GM21528 (cell line): ENCODE measurements at regions not wholly inside any gene's neighbourhood (a gene's known extent, or its start where the extent isn't known, plus 50 kb on each side); places are given as distances from the start of the nearest gene placed in this dataset.
"Not testable (repeated sequence)": the region's sequence is repeated elsewhere in the genome, so short reads cannot be mapped to it uniquely, and the experiment has no call there.

Experiments used
- ATAC-seq: cut with Tn5 transposase; IDR thresholded peaks from one replicate; pipeline ENCODE4 v1.9.1; 2021; ENCODE audit warnings: mild to moderate bottlenecking, moderate library complexity; ENCODE audit not compliant: unreplicated experiment, low FRiP score

DNA sequence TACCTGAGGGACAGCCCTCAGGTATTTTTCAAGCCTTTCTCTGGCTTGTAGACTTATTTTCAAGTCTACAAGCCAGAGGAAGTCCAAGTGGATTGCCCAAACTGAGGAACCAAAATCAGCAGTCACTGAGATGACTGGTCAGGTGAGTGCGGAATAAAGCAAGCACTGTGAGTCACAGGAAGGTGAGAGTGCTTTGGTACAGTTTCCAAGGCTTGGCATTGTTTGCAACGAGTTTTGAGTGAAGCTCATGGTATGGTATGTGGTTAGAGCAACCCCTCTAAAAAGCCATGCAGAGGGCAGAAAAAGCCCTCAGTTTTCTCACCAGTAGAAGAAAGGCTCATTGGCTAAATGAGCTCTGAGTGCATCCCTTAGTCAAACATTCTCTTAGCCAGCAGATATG lies 112.8 kb upstream of the EOLA2 start:
- ATAC-seq, result no peak

DNA sequence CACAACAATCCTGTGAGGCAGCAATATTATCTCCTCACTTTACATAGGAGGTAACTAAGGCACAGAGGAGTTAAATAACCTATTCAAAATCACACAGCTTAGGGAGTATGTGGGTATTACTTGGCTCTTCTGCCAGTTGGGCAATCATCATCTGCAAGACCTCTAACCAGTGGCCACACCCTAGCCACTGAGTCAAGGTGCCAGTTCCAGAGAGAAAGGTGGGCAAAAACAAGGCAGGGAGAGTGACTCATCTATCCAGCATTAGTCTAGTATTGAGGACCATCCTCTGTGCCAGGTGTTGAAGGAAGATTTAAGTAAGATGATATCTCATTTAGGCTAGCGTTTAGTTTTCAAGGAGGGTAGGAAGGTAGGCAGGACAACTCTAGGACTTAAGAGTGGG lies 113.9 kb upstream of the EOLA2 start:
- no peak for ATAC-seq

DNA sequence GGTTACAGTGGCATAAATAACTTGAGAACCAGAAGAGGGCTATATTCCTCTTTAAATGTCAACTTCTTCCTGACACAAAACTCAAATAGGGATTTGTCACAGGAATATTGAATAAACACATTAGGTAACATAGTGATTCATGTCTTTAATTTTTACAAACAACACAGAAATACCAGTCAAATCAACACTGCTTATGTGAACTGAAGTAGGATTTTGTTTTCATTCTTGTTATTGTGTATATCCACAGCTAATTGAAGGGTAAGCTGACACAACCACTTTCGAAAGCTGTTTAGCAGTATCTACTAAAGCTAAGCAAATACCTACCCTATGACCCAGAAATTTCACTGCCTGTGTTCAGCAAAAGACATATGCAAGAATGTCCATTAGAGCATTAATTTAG lies 120.4 kb upstream of the EOLA2 start:
- no peak for ATAC-seq

DNA sequence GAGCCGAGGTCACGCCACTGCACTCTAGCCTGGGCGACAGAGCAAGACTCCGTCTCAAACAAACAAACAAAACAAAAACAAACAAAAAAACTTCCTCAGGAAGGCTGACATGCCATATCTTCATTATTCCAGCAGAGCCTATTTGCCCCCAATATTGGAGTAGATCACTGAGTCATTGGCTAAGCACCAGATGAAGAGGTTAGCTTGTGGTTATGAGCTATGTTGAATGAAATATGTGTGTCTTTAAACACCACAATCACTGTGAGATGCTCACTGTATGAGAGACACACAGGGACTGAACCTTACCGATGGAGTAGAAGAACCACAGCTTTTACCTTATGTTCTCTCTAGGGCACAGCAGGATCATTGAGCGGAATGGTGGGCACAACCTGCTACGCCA lies 122.1 kb upstream of the EOLA2 start:
- ATAC-seq, result no peak

DNA sequence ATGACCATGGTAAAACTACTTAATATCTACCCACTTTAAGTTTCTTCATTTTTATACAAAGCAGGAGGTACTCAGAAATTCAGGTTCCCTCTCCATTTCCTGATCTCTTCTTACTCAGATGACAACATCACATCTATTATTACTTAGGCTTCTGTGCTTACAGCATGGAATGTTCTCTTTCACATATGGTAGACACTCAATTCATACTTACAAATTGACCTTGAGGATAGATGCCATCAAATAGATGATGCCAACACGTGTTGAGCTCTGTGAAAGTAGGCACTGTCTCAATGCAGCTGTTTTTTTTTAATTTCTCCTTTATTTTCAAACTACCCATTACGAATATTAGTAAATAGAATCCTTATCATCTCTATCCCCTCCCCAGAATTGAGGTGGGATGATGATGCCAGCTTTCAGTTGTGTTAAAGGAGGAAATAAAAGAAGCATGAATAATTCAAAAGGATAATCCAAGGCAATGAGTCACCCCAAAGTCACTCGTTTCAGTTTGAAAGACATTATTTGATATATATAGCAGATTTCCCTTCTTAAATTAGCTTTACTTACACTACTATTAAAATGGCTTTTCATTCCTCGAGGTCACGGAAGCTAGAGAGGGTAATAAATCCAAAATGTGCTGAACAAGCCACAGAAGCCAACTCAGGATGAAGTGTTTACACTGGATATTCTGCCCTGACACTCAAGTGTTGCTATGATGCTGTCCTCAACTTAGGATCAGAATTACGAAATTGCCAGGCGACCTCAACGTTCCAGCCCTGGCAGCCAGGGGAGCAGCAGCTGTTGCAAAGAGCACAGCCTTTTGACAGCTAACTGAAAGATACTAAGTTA lies 124.2 kb upstream of the EOLA2 start:
- ATAC-seq, result no peak

DNA sequence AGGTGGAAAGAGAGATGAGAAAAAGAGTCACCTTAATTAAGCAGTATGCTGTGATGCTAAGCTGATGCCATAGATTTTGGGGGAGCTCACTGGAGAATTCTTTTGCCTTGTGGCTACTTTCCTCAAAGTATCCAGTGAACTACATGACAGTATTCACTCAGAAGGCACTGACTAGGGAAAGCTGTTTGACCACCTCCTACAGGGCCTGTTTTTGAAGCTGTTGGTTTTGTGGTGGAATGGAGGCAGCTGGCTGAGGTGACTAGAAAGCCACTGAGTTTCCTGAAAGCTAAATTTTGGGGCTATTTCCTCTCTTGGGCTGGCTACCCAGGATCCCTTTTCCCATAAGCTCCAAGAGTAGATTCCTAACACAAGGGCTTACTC lies 124.8 kb upstream of the EOLA2 start:
- no peak for ATAC-seq

DNA sequence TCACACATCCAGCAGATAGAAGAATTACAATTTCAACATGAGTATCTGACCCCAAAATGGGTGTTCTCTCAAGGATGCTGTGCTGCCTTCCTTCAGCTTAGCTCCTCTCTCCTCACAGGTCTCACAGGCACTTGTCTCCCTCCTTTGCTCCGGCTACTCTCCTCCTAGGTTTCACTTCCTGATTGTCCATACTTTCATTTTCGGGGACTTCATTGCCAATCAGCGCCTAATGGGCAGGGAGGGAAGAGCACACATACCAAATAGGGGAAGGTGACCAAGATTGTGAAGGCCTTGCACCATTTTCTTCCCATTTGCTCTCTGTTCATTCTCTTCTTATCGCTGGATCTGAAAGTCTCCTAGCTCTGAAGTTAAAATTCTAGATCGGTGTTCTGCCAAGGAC lies 125.4 kb upstream of the EOLA2 start:
- no peak for ATAC-seq

DNA sequence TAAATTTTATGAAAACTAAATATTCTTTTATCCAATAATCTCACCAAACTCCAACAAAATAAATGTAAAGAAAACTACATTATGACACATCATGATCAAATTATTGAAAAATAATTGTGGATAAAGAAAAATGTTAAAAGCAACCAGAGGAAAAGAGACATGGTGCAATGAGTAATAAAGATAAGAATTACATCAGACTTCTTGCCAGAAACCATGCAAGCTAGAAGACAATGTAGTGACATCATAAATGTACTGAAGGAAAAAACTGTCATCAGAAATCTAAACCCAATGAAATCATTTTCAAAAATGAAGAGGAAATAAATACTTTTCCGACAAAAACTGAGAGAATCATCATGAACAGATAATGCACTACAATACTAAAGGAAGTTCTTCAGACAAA lies 135.9 kb upstream of the EOLA2 start:
- ATAC-seq, result no peak

DNA sequence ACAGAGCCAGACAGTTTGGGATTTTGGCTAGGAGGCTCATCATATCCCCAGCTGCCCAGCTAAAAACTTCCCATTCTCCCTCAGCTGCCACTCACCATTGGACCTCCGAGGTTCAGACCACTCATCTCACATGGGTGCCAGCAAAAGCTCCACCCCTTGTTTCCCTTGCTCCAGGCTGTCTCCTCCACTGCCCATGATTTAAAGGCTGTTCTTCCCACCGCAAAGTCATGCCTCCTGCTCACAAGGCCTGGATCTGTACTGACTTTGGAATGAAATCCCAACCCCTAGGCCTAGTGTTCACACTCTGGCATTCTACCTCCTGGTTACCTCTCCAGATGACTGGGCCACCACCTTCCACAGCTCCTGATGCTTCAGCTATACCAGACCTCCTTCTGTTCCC lies 142.2 kb upstream of the EOLA2 start:
- ATAC-seq, result no peak

DNA sequence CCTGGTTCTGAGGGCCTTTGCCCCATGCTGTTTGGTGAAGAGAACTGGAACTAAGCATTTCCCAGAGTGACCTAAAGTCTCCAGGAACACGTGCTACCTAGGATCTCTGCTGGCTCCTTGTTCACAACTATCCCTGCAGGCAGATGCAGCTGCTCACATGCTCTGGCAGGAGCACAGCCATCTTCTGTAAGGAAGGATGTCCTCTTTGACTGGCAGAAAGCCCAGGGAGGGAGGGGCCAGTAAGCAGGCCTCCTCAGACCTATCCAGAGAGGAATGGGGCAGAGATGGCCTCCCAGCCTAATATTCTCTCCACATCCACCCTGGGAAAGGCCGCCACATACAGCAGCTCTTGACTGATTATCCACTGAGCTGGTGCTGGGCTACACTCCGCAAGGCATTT lies 142.8 kb upstream of the EOLA2 start:
- no peak for ATAC-seq

DNA sequence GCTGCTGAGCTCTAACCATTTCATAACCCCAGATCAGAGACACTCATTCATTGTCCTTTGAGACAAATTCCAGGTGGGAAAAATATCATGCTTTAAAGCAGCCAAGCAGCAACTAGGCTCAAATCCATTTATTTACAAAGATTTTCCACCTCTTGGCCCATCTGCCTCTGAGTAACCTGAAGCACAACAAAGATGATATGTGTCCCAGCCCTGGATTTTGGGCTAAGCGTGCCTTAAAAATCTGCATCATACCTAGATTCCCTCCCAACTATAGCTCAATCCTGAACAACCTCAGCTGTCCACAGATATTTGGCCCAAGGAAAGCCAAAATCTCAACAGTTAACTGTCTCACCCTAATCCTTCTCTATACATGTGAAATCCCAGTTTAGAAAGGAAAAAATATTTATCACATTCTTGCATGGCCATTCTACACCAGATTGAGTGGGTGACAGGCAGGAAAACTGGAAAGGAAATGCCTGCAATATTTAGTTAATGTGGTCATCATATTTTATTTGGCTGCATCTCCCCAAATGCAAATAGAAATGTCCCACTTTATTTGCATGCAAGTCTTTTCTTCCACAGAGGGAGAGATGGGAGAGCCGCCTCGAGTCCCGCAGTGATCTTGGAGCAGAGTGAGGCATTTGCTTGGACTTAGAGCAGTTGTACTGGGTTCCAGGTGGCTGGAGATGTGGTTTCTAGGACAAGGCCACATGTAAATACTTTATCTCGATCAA lies 146.4 kb upstream of the EOLA2 start:
- no peak for ATAC-seq

DNA sequence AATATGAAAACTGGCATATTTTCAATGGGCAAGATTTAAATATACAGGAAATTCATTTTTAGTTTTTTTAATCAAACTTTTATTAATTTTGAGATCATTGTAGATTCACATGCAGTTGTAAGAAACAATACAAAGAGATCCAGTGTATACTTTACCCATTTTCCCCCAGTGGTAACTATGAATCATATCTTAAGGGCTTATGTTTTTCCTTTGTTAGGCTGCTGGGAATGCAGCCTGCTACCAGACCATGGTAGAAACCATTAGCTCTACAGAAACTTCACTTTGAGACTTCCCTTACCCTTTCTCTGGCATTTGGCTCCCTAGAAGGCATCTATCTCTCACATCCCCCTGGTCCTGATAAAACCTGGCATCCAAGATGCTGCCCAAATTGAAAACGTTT lies 147.6 kb upstream of the EOLA2 start:
- ATAC-seq, result no peak

DNA sequence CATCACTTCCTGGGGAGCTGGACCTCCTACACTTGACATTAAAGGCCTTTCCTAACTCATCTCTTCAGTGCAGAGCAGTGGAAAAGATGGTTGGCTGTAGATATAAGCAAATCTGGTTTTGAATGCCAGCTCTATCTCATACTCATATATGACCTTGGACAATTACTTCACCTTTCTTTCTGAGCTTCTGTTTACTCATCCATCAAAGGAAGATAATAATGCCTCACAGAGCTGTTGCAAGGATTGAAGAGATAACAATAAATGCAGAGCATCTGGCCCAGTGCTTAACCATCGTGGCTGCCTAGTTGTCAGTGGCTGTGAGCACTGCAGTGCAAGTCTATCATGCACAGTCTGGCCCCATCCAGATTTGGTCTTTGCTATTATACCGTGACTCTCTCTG lies 148.1 kb upstream of the EOLA2 start:
- ATAC-seq, result no peak

DNA sequence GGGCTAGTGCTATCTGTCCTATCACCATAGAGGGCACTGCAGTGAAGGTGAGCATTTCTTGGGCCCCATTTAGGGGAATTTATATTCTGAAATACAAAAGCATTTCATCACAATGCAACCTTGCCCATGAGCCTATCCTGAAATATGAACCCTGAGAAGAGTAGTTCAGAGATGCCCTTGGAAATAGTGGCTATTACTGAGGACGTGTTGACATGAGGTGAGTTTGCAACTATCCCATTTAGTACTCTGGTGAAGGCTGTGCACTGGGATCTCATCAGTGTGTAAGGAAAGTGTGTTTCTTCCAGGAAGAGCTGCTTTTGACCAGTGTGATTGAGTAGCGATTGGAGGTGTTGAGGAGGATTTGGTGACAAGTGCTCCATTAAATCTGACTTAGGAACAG lies 149.3 kb upstream of the EOLA2 start:
- ATAC-seq, result no peak

DNA sequence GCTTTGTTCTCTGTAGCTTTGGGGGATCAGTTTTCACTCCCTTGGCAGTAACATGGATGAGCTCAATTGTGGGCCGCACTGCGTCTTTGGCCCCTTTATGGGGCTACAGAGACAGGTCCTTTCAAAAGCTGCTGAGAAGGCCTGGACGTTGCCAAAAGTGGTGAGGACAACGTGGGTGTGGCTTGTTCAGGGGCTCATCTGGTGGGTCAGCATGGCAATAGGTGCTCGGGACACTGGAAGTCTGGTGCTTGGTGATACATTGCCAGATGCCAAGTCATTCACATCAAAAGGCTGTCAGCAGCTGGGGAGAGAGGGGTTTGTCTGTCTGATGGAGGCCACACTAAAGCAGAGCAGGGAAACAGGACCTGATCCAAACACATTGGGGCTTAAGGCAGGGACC lies 149.8 kb upstream of the EOLA2 start:
- no peak for ATAC-seq

DNA sequence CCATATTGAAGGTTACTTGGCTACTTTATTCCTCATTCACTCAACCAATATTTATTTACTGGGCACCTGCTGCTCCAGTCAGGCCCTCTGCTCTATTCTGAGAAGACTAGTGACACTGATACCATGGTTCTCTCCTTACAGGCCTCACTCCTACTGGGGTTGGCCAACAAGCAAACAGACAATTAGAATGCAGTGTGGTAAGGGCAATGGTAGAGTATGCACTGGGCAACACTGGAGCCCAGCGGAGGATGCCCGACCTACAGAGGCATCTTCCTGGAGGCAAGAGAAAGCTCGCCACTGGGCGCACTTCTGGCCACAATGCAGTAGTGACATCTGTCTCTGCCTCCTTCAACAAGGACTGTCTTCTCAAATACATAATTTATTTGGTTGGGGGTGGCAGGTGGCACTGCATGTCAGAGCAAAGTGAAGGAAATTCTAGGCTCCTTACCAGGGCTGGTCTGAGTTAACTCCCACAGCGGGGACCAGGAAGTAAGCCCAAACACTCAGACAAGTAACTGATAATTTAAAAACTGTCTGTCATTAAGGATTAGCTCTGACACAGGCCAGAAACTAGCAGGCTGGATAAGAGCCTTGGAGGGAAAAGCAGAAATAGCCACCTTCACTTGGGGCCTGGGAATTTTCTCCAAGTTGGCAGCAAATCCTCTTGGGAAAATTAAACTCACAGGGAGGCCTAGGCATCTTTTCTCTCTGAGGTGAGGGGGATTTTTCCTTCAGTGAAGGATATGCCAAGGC lies 150.7 kb upstream of the EOLA2 start:
- no peak for ATAC-seq

DNA sequence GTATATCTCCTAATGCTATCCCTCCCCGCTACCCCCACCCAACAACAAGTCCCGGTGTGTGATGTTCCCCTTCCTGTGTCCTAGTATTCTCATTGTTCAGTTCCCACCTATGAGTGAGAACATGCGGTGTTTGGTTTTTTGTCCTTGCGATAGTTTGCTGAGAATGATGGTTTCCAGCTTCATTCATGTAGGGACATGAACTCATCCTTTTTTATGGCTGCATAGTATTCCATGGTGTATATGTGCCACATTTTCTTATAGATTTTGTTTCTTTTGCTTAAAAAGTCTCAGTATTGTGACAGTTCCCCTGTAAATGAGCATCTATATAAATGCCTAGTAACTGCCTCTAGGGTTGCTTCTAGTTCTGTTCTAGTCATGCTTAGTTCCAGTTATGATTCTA lies 153.0 kb upstream of the EOLA2 start:
- ATAC-seq, result not testable (repeated sequence)

DNA sequence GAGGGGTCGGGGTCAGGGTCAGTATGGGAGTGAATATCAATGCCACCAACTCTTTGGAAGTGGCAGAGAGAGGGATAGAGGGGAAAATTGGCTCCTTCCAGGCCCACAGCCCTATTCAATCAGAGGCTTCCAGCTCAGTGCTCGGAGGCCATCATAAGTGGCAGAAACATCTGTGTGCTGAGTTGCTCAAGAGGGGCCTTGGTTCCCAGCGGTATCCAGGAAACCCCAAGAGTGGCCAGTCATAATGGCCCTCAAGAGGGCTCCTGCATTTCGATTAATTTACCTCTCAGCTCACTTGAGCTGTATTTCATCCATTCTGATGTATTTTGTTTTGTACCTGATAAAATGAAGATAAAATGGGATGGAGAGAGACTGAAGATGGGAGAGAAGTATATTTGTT lies 154.3 kb upstream of the EOLA2 start:
- ATAC-seq, result no peak

DNA sequence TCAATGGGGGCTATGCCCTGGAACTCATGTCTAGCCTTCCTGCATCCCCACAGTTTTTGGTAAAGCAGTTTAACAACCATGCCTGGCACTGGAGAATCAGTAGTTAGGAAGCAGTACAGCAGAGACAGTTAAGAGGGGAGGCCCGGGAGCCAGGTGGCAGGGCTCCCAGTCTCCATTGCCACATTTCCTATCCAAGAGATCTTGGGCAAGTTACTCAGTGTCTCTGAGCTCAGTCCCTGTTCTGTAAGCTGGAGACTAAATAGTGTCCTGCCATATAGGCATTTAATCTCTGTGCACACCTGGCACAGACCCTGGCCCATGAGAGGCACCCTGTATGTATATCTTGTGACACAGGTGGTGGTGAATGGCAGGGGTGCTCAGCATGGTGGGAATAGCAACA lies 156.1 kb upstream of the EOLA2 start:
- no peak for ATAC-seq

DNA sequence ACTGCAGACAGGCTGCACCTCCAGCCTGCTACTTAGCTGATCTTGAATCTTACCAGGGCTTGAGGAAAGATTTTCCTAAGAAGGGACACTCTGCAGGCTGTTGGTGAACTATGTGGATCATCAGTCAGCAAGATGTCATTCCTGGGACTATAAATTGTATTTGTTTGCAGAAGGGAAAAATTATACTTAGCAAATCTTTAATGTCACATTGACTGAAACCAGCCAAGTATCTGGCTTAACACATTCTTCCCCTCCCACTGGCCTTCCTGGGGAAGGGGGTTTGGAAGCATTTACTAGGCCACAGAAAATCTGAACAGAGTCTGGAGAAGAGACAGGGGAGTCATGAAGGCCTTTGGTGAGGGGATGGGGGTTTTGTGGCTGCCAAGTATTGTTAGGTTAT lies 156.7 kb upstream of the EOLA2 start:
- ATAC-seq, result no peak

DNA sequence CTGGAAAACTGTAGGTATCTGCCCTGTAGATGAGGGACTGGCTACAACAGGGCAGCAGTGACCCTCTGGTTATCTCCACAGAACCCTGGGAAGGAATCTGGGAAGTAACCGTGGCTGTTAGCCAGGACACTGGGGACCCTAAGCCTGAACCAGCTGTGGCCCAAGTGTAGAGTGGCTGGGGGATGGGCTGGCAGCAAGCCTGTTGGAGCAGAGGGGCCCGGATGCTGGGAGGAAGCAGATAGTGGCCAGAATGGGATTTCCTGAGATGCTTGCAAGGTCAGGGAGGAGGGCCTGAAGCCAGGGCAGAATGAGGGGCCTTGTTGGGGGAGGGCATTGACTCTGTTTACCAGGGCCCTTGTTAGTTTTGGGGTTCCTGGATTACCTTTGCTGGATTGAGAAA lies 161.0 kb upstream of the EOLA2 start:
- ATAC-seq, result no peak

DNA sequence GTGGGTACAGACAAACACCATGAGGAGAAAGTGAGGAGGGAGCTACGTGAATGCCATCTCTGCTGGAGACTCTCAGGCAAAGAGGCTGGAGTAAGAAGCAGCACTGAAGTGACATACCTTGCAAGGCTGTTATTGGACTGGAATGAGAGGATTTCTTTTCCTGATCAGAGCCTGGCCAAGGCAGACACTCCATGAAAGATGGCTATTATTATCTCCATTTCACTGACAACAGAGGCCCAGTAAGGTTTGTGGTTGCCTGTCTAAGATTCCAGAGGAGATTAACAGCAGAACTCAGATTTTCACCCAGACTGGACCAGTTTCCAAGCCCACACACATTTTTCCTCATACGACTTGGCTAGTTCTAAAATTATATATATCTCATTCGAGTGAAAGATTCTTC lies 162.0 kb upstream of the EOLA2 start:
- no peak for ATAC-seq
